HEK293T (cell line): ENCODE measurements at regions not wholly inside any gene's neighbourhood (a gene's known extent, or its start where the extent isn't known, plus 50 kb on each side); places are given as distances from the start of the nearest gene placed in this dataset.

ENCODE experiments used
- CTCF ChIA-PET: fragments of 350-600 bp; formaldehyde crosslinking; extraction: SDS; loops from one replicate; lab custom pipeline; 2021; ENCODE audit warnings: antibody characterized with exemption, inconsistent platforms; lab: Yijun Ruan, JAX
- POLR2A ChIA-PET: fragments of 350-600 bp; formaldehyde crosslinking; extraction: SDS; loops from one replicate; lab custom pipeline; 2020; ENCODE audit warnings: antibody characterized with exemption, inconsistent platforms; lab: Yijun Ruan, JAX
- DNase-seq: peaks from one replicate; pipeline ENCODE4 v3.0.0; 2012; ENCODE audit warnings: mixed read lengths; ENCODE audit errors: extremely low spot score
- ARNT ChIP-seq: fragments of 450-650 bp; IDR thresholded peaks from 2 replicates; pipeline ENCODE4 v1.6.1; 2017; ENCODE audit warnings: mild to moderate bottlenecking
- BHLHE40 ChIP-seq: fragments of 450-650 bp; IDR thresholded peaks from 2 replicates; pipeline ENCODE4 v1.6.1; 2016; ENCODE audit warnings: mild to moderate bottlenecking, moderate library complexity, borderline replicate concordance
- CTBP1 ChIP-seq: fragments of 450-650 bp; IDR thresholded peaks from 2 replicates; pipeline ENCODE4 v1.6.1; 2016; ENCODE audit warnings: borderline replicate concordance
- ELF4 ChIP-seq: fragments of 450-650 bp; IDR thresholded peaks from 2 replicates; pipeline ENCODE4 v1.6.1; 2017; ENCODE audit warnings: antibody characterized with exemption
- FOXA1 ChIP-seq: fragments of 450-650 bp; IDR thresholded peaks from 2 replicates; pipeline ENCODE4 v1.6.1; 2016; ENCODE audit warnings: mild to moderate bottlenecking
- FOXK2 ChIP-seq: fragments of 450-650 bp; IDR thresholded peaks from 2 replicates; pipeline ENCODE4 v1.6.1; 2016; ENCODE audit warnings: mild to moderate bottlenecking
- FOXM1 ChIP-seq: fragments of 450-650 bp; IDR thresholded peaks from 2 replicates; pipeline ENCODE4 v1.6.1; 2017; ENCODE audit warnings: mild to moderate bottlenecking, borderline replicate concordance
- HDGF ChIP-seq: fragments of 450-650 bp; IDR thresholded peaks from 2 replicates; pipeline ENCODE4 v1.6.1; 2017; ENCODE audit warnings: antibody characterized with exemption, borderline replicate concordance
- L3MBTL2 ChIP-seq: fragments of 450-650 bp; conservative IDR thresholded peaks from 2 replicates; pipeline ENCODE4 v1.6.1; 2016; ENCODE audit warnings: mild to moderate bottlenecking
- LEF1 ChIP-seq: fragments of 450-650 bp; IDR thresholded peaks from 2 replicates; pipeline ENCODE4 v1.6.1; 2017; ENCODE audit warnings: mild to moderate bottlenecking, borderline replicate concordance
- NFRKB ChIP-seq: fragments of 450-650 bp; IDR thresholded peaks from 2 replicates; pipeline ENCODE4 v1.6.1; 2016; ENCODE audit warnings: mild to moderate bottlenecking, moderate library complexity
- SP1 ChIP-seq: fragments of 450-650 bp; IDR thresholded peaks from 2 replicates; pipeline ENCODE4 v1.6.1; 2017
- SUZ12 ChIP-seq: fragments of 450-650 bp; IDR thresholded peaks from 2 replicates; pipeline ENCODE4 v1.6.1; 2016; ENCODE audit warnings: mild to moderate bottlenecking
- TARDBP ChIP-seq: fragments of 450-650 bp; IDR thresholded peaks from 2 replicates; pipeline ENCODE4 v1.6.1; 2016
- ZNF384 ChIP-seq: fragments of 450-650 bp; IDR thresholded peaks from 2 replicates; pipeline ENCODE4 v1.6.1; 2016
- TF ChIP-seq, protein P1 (sequence below): fragments of 450-650 bp; IDR thresholded peaks from 2 replicates; pipeline ENCODE4 v1.6.1; 2016

DNA sequence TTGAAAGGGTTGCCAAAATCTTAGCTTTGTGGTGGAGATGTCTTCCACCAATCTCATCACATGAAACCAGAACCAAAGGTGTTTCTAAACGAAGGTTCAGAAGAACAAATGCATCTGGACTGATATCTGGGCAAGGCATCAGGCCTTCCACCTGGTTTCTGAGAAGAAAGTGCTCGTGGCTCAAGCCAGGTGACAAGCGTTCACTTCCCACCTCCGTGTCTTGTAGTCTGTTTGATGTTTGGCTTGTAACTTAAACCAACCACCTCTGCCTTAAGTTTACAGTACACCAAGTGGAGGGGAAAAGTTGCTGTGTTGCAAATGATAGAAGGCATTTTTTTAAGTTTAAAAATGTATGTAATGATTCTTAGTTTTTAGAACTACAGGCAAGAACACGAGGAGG is 66.9 kb upstream of the MAP3K7 start:
- POLR2A ChIA-PET, result no interaction called here
- TF ChIP-seq BHLHE40 (no peak), ELF4 (no peak), SUZ12 (no peak), TARDBP (no peak), NFRKB (no peak), SP1 (no peak), LEF1 (no peak), FOXA1 (no peak), ZNF384 (no peak), ARNT (no peak), HDGF (no peak), L3MBTL2 (no peak), FOXK2 (no peak), CTBP1 (no peak), FOXM1 (no peak)
- TF ChIP-seq, protein P1, sequence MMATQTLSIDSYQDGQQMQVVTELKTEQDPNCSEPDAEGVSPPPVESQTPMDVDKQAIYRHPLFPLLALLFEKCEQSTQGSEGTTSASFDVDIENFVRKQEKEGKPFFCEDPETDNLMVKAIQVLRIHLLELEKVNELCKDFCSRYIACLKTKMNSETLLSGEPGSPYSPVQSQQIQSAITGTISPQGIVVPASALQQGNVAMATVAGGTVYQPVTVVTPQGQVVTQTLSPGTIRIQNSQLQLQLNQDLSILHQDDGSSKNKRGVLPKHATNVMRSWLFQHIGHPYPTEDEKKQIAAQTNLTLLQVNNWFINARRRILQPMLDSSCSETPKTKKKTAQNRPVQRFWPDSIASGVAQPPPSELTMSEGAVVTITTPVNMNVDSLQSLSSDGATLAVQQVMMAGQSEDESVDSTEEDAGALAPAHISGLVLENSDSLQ, result no peak
- no peak for DNase-seq
- CTCF ChIA-PET, result no interaction called here

DNA sequence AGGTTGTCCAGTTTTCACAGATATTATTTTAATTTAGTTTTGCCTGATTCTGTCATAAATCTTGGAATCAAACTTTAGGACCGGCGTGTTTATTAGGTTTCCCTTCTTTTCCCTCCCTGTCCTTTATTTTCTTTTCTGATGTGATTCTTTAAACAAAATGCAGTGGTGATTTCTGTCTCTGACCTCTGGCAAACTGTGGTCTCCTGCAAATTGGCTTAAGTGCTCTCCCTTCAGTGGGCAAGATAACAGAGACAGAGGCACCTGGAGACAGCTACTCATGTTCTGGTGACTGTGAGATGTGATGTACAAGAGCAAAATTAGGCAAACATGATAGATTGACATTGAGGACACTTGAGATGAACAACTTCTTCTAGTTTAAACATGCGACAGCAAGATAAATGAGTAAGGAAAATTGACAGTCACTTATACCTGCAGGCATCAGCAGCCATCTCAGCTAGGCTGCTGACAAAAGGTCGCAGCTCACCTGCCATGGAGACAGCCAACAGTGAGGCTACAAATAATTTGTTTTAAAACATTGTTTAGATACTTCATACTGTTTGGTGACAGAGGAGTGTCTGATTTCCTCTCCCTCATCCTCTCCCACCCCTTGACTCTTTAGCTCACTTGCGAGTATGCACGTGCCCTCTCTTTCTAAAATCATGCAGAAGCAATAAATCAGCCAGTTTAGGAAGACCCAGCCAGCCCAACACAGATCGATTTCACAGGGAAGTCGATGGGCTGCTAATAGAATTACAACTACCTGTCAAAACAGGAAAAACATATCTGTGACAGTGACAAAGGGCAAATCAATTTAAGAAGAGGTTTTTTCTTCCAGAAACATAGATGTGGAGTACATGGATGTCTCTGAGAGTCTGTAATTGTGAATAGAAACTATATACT is 63.4 kb upstream of the MAP3K7 start:
- TF ChIP-seq BHLHE40 (peak; percentile 67), ARNT (0 out of 2 replicates have a peak, but pooled peaks have one; percentile 39), CTBP1 (peak; percentile 89; the same call in 1 of the 2 replicates), LEF1 (no peak), L3MBTL2 (no peak), HDGF (no peak), SP1 (no peak)
- TF ChIP-seq, protein P1, result peak; percentile 94
- POLR2A ChIA-PET, result interaction anchor here (2.1 kb wide), 1 partner anchor 40 kb away, joined by 10 read pairs; no protein-coding TSS in a partner anchor
- CTCF ChIA-PET, result interaction anchor here (0.5 kb wide), 1 partner anchor 1311 kb away, joined by 3 read pairs; no protein-coding TSS in a partner anchor
- peak; percentile 38 for DNase-seq

DNA sequence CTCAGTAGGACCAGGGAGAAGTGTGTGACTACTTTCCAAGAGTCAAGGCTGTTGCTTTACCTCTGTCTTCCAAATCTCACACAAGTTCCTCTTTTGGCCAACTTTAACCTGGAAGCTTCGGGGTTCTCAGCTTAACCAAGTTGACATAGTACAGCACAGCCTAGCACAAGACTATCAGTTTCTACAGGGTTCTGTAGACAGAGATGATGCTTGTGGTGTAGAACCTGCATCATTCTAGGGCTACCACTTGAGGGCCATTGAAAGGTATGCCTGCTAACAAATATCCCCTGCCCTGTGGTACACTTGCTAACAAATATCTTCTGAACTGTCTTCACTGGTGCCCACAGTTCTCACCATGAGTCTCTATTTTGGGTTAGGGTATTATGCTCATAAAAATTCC is 62.0 kb upstream of the MAP3K7 start:
- no peak for DNase-seq
- TF ChIP-seq LEF1 (no peak), TARDBP (no peak), FOXA1 (no peak)
- CTCF ChIA-PET, result no interaction called here
- POLR2A ChIA-PET, result no interaction called here

DNA sequence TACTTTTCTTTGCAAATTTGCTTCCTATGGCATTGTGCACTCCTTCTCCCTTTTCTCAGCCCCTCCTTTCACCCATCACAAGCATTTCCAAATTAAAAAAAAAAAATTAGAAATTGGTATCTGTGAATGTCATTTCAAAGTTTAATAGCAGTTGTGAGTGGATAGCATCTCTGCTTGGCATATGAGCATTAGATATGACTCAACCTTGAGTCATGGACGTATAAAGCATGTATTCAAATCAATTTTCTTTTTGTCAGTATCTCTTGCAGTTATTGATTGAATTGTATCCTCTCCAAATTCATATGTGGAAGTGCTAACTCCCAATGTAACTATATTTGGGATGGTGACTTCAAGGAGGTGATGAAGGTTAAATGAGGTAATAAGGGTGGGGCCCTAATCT is 60.1 kb upstream of the MAP3K7 start:
- CTCF ChIA-PET, result no interaction called here
- no peak for TF ChIP-seq SUZ12
- TF ChIP-seq SP1, result no peak
- TF ChIP-seq NFRKB, result no peak
- no peak for TF ChIP-seq FOXM1
- no peak for TF ChIP-seq CTBP1
- TF ChIP-seq ELF4, result no peak
- no peak for TF ChIP-seq FOXA1
- no peak for TF ChIP-seq LEF1
- no peak for TF ChIP-seq BHLHE40
- TF ChIP-seq, protein P1, result no peak
- TF ChIP-seq TARDBP, result no peak
- DNase-seq, result no peak
- POLR2A ChIA-PET, result no interaction called here

DNA sequence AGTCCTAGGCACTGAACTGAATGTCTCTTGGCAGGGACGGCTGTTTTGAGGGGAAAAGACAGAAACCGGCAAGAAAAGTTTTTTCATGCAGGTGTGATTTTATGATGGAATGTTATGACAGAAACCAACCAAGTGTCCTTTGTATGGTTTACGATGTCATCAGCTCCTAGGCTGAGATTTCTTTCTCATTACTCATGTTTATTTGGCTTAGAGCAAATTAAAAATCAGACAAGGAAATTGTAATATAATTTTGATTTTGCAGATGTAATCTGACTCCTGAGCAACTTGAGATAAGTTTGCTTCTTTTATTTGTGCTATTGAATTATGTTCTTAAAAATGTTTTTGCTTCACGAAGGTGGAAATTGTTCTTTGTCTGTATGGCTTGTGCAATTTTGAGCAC is 58.8 kb upstream of the MAP3K7 start:
- no peak for DNase-seq
- ChIA-PET POLR2A (no interaction called here), CTCF (no interaction called here)
- TF ChIP-seq SP1 (no peak), L3MBTL2 (no peak), NFRKB (no peak), HDGF (no peak), FOXK2 (no peak), BHLHE40 (no peak), FOXM1 (no peak)
- TF ChIP-seq, protein P1, result no peak
